ENCODE measurements at regions not wholly inside any gene's neighbourhood (a gene's known extent, or its start where the extent isn't known, plus 50 kb on each side); places are given as distances from the start of the nearest gene placed in this dataset.

GRCh38 chr12:77372494-77372893 is 307.1 kb upstream of the E2F7 start:
- Histone ChIP-seq H3F3A (replicated peaks; ENCODE audit: insufficient read depth) (no peaks in the 10 kb centered on the region), H3K9ac (no peak overlapping the region), H3K4me1 (ENCODE audit: control insufficient read depth in 1 of 2, insufficient read depth in 2 of 2, low read depth in 1 of 2, low read length in 1 of 2) (no peaks in the 10 kb centered on the region), H3K4me3 (ENCODE audit: low read depth in 2 of 2, low read length in 1 of 2) (no peak overlapping the region), H2AFZ (ENCODE audit: low read depth) (no peak overlapping the region), H4K20me1 (ENCODE audit: insufficient read depth) (no peaks in the 10 kb centered on the region), H3K27ac (ENCODE audit: low read depth in 2 of 2, low read length in 1 of 2) (no peak overlapping the region), H3K4me2 (no peak overlapping the region), H3K9me3 (0 out of 2 replicates have a peak, but pooled peaks cover 6% of the 10 kb centered on the region), H3K27me3 (ENCODE audit: insufficient read depth) (no peaks in the 10 kb centered on the region), H3K79me2 (ENCODE audit: insufficient read depth) (peaks cover 4% of the 10 kb centered on the region; the same call in 1 of the 2 replicates), H3K36me3 (replicated peaks in 1 of 2; ENCODE audit: control insufficient read depth in 1 of 2, insufficient read depth in 2 of 2, low read length in 1 of 2) (no peaks in the 10 kb centered on the region), H3K9me2 (no peaks in the 10 kb centered on the region)
- ChIA-PET CTCF (no interaction called here), POLR2A (no interaction called here)
- no peak for TF ChIP-seq PBX3 (IDR thresholded peaks at IDR 0.05)
- no peak for TF ChIP-seq GATA2 (CRISPR knock-in tag; IDR thresholded peaks at IDR 0.05)
- no peak for TF ChIP-seq CTCF (IDR thresholded peaks at IDR 0.05)
- no peak for TF ChIP-seq MEF2A (IDR thresholded peaks at IDR 0.05; ENCODE audit: borderline replicate concordance, low read depth)
- TF ChIP-seq ZBTB33 (IDR thresholded peaks at IDR 0.05; ENCODE audit: borderline replicate concordance, low read depth): no peak
- TF ChIP-seq GABPA (IDR thresholded peaks at IDR 0.05; ENCODE audit: low read depth): no peak
- TF ChIP-seq ELF1 (IDR thresholded peaks at IDR 0.05): no peak
- no peak for TF ChIP-seq SIN3A (IDR thresholded peaks at IDR 0.05; ENCODE audit: borderline replicate concordance, low read depth, low read length)
- TF ChIP-seq FOXJ3 (CRISPR knock-in tag; IDR thresholded peaks at IDR 0.05): no peak
- no peak for TF ChIP-seq RAD21 (IDR thresholded peaks at IDR 0.05; ENCODE audit: low read length)
- no peak for TF ChIP-seq MAX (IDR thresholded peaks at IDR 0.05; ENCODE audit: low read depth)
- no peak for TF ChIP-seq YY1 (IDR thresholded peaks at IDR 0.05; ENCODE audit: low read depth)
- 21% methylated on average over 1 of the region's 1 CpG for WGBS (ENCODE audit: low lambda C conversion rate)
- DNase-seq: no peak

- CTCF ChIA-PET: no interaction called here
- no peaks in the 10 kb centered on the region for H3K4me1 ChIP-seq (ENCODE audit: control insufficient read depth in 1 of 2, insufficient read depth in 2 of 2, low read depth in 1 of 2, low read length in 1 of 2)
- WGBS (ENCODE audit: low lambda C conversion rate): 55% methylated on average over 2 of the region's 2 CpGs
- no peak overlapping the region for H3K4me3 ChIP-seq (ENCODE audit: low read depth in 2 of 2, low read length in 1 of 2)
- no peaks in the 10 kb centered on the region for H3K9me2 ChIP-seq
- H2AFZ ChIP-seq (ENCODE audit: low read depth): no peak overlapping the region
- 0 out of 2 replicates have a peak, but pooled peaks cover 6% of the 10 kb centered on the region for H3K9me3 ChIP-seq
- POLR2A ChIA-PET: no interaction called here
- H3K27me3 ChIP-seq (ENCODE audit: insufficient read depth): no peaks in the 10 kb centered on the region
- no peak overlapping the region for H3K27ac ChIP-seq (ENCODE audit: low read depth in 2 of 2, low read length in 1 of 2)
- H3K9ac ChIP-seq: no peak overlapping the region
- no peaks in the 10 kb centered on the region for H3K36me3 ChIP-seq (replicated peaks in 1 of 2; ENCODE audit: control insufficient read depth in 1 of 2, insufficient read depth in 2 of 2, low read length in 1 of 2)
- DNase-seq: no peak
- H4K20me1 ChIP-seq (ENCODE audit: insufficient read depth): no peaks in the 10 kb centered on the region
- peaks cover 7% of the 10 kb centered on the region; the same call in 1 of the 2 replicates for H3K79me2 ChIP-seq (ENCODE audit: insufficient read depth)
- H3K4me2 ChIP-seq: no peak overlapping the region
- no peaks in the 10 kb centered on the region for H3F3A ChIP-seq (replicated peaks; ENCODE audit: insufficient read depth)
- TF ChIP-seq FOXJ3 (CRISPR knock-in tag; IDR thresholded peaks at IDR 0.05): no peak
- no peak for TF ChIP-seq FOXM1 (IDR thresholded peaks at IDR 0.05; ENCODE audit: low read depth)
- TF ChIP-seq SIN3A (IDR thresholded peaks at IDR 0.05; ENCODE audit: borderline replicate concordance, low read depth, low read length): no peak
- TF ChIP-seq ELF1 (IDR thresholded peaks at IDR 0.05): no peak
- no peak for TF ChIP-seq TAF1 (IDR thresholded peaks at IDR 0.05; ENCODE audit: borderline replicate concordance, low read depth, low read length)
- no peak for TF ChIP-seq RXRA (IDR thresholded peaks at IDR 0.05; ENCODE audit: borderline replicate concordance, low read depth)
- TF ChIP-seq MEF2A (IDR thresholded peaks at IDR 0.05; ENCODE audit: borderline replicate concordance, low read depth): no peak
- no peak for TF ChIP-seq NRF1 (IDR thresholded peaks at IDR 0.05; ENCODE audit: low read depth, low read length)
- TF ChIP-seq EP300 (IDR thresholded peaks at IDR 0.05; ENCODE audit: borderline replicate concordance in 1 of 2, low read depth in 1 of 2, low read length in 1 of 2): no peak
- TF ChIP-seq JUND (IDR thresholded peaks at IDR 0.05): no peak
- no peak for TF ChIP-seq REST (IDR thresholded peaks at IDR 0.05; ENCODE audit: low read depth, low read length)
- no peak for TF ChIP-seq CHD2 (IDR thresholded peaks at IDR 0.05; ENCODE audit: low read length, partially characterized antibody)
- TF ChIP-seq EZH2phosphoT487 (IDR thresholded peaks at IDR 0.05; ENCODE audit: borderline replicate concordance, low read depth): no peak
These were observed 306.7 kb upstream of the E2F7 start for GRCh38 chr12:77372026-77372425.
